WTC11 (cell line): ENCODE measurements at regions not wholly inside any gene's neighbourhood (a gene's known extent, or its start where the extent isn't known, plus 50 kb on each side); places are given as distances from the start of the nearest gene placed in this dataset.
A peak's percentile ranks its signal among the peaks of the same experiment; 100 is the strongest.
"Not testable (repeated sequence)": the region's sequence is repeated elsewhere in the genome, so short reads cannot be mapped to it uniquely, and the experiment has no call there.

ENCODE experiments used
- ATAC-seq: fragments of 200-7000 bp; cut with Tn5 transposase; 2 replicates; pipeline ENCODE4 v1.10.0; 2021; ENCODE audit warnings: mild to moderate bottlenecking, moderate library complexity
- CTCF ChIA-PET: fragments of 300-600 bp; sonication (Branson Sonifier 250); formaldehyde crosslinking; loops from one replicate; lab custom pipeline; 2021; ENCODE audit warnings: antibody characterized with exemption; lab: Charles Lee
- POLR2A ChIA-PET: fragments of 350-600 bp; sonication (Branson Sonifier 250); formaldehyde crosslinking; loops from one replicate; lab custom pipeline; 2021; ENCODE audit warnings: antibody characterized with exemption; lab: Charles Lee
- DNase-seq: peaks from one replicate; pipeline ENCODE4 v3.0.0; 2021; ENCODE audit warnings: low spot score
- H3K27ac Mint-ChIP-seq: 2 replicates; pipeline ENCODE4 v1.8.0; 2021; ENCODE audit warnings: mixed read lengths
- H3K27me3 Mint-ChIP-seq: 2 replicates; pipeline ENCODE4 v1.8.0; 2021; ENCODE audit warnings: low read depth, mild to moderate bottlenecking, moderate library complexity, mixed read lengths
- H3K36me3 Mint-ChIP-seq: 2 replicates; pipeline ENCODE4 v1.8.0; 2021; ENCODE audit warnings: mixed read lengths
- H3K4me1 Mint-ChIP-seq: 2 replicates; pipeline ENCODE4 v1.8.0; 2022; ENCODE audit warnings: mixed read lengths
- H3K4me3 Mint-ChIP-seq: 2 replicates; pipeline ENCODE4 v1.8.0; 2021; ENCODE audit warnings: mild to moderate bottlenecking, moderate library complexity, mixed read lengths
- H3K9me3 Mint-ChIP-seq: 2 replicates; pipeline ENCODE4 v1.8.0; 2021; ENCODE audit warnings: mixed read lengths
- TP53 ChIP-seq: sonication (generic); formaldehyde crosslinking; IDR thresholded peaks from 2 replicates; pipeline ENCODE4 v1.8.1; 2023; ENCODE audit warnings: mild to moderate bottlenecking, missing genetic modification reagents
- ZNF396 ChIP-seq: fragments of 250-450 bp; sonication (Bioruptor Pico); IDR thresholded peaks from 2 replicates; pipeline ENCODE4 v1.8.0; 2021; ENCODE audit warnings: mild to moderate bottlenecking, moderate library complexity, borderline replicate concordance
- TF ChIP-seq, protein P1 (sequence below): sonication (generic); formaldehyde crosslinking; IDR thresholded peaks from 2 replicates; pipeline ENCODE4 v1.8.1; 2023; ENCODE audit warnings: mild to moderate bottlenecking, missing genetic modification reagents
- TF ChIP-seq, protein P2 (sequence below): sonication (generic); formaldehyde crosslinking; IDR thresholded peaks from 2 replicates; pipeline ENCODE4 v1.8.0; 2022; ENCODE audit warnings: mild to moderate bottlenecking, missing genetic modification reagents

DNA sequence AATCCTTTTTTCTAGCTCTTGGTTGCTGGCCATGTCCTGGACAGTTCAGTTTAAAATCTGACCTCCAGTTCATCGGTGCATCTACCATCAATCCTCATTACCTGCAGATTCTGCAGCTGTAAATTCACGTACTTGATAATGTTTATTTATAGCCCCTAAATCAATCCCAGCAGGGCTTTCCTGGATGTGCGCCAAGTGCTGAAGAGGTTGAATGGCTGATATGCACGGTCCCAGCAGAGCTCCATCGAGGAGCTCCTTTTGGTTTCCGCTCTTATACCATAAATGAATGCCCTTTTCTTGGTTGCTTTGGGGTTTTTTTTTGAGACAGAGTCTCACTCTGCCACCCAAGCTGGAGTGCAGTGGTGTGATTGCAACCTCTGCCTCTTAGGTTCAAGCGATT is 91.2 kb upstream of the CCZ1B start (continued):
- TF ChIP-seq, protein P1, sequence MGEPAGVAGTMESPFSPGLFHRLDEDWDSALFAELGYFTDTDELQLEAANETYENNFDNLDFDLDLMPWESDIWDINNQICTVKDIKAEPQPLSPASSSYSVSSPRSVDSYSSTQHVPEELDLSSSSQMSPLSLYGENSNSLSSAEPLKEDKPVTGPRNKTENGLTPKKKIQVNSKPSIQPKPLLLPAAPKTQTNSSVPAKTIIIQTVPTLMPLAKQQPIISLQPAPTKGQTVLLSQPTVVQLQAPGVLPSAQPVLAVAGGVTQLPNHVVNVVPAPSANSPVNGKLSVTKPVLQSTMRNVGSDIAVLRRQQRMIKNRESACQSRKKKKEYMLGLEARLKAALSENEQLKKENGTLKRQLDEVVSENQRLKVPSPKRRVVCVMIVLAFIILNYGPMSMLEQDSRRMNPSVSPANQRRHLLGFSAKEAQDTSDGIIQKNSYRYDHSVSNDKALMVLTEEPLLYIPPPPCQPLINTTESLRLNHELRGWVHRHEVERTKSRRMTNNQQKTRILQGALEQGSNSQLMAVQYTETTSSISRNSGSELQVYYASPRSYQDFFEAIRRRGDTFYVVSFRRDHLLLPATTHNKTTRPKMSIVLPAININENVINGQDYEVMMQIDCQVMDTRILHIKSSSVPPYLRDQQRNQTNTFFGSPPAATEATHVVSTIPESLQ = no peak
- TF ChIP-seq, protein P2, sequence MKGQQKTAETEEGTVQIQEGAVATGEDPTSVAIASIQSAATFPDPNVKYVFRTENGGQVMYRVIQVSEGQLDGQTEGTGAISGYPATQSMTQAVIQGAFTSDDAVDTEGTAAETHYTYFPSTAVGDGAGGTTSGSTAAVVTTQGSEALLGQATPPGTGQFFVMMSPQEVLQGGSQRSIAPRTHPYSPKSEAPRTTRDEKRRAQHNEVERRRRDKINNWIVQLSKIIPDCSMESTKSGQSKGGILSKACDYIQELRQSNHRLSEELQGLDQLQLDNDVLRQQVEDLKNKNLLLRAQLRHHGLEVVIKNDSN = no peak
- TF ChIP-seq ZNF396 (CRISPR knock-in tag) (no peak), TP53 (no peak)

DNA sequence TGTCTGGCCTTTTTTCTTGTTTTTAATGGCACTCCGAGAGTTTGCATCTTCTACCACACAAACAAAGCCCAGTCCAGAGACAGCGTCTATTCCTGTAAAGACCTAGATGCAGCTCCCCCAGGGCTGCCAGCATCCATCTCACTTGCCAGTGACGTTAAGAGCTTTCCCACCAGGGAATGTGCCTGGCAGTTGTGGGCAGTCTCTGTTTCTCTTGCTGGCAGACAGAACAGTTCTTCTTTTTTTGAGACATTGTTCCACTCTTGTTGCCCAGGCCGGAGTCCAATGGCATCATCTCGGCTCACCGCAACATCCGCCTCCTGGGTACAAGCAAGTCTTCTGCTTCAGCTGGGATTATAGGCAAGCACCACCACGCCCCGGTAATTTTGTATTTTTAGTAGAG is 93.1 kb upstream of the CCZ1B start:
- H3K9me3 Mint-ChIP-seq = peaks cover 12% of the 10 kb centered on the region; the same call in 1 of the 2 replicates
- DNase-seq, ATAC-seq, CTCF ChIA-PET, H3K4me1 Mint-ChIP-seq, H3K4me3 Mint-ChIP-seq, H3K36me3 Mint-ChIP-seq, H3K27ac Mint-ChIP-seq, POLR2A ChIA-PET: not testable (repeated sequence)
- peaks cover 11% of the 10 kb centered on the region for H3K27me3 Mint-ChIP-seq

DNA sequence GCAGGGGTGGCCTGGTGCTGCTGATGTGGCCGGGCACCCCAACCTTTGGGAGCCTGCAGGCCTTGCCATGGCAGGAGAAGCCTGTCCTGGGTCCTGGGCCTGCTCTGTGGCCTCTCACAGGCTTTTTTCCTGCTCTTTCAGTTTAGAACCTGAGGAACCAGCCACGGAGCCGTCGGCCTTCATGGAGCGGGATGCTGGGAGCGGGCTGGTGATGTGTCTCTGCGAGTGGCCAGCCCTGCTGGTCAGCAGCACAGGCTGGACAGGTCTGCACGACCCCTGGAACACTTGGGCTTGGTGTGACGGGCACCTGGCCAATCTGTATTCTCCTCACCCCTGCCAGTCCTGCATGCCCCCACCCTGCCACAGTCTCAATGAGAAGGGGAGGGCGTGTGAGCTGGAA is 98.4 kb upstream of the CCZ1B start:
- ATAC-seq, H3K4me3 Mint-ChIP-seq, H3K27me3 Mint-ChIP-seq, CTCF ChIA-PET, DNase-seq, H3K9me3 Mint-ChIP-seq, POLR2A ChIA-PET, H3K27ac Mint-ChIP-seq, H3K36me3 Mint-ChIP-seq: not testable (repeated sequence)
- peaks cover 18% of the 10 kb centered on the region for H3K4me1 Mint-ChIP-seq

DNA sequence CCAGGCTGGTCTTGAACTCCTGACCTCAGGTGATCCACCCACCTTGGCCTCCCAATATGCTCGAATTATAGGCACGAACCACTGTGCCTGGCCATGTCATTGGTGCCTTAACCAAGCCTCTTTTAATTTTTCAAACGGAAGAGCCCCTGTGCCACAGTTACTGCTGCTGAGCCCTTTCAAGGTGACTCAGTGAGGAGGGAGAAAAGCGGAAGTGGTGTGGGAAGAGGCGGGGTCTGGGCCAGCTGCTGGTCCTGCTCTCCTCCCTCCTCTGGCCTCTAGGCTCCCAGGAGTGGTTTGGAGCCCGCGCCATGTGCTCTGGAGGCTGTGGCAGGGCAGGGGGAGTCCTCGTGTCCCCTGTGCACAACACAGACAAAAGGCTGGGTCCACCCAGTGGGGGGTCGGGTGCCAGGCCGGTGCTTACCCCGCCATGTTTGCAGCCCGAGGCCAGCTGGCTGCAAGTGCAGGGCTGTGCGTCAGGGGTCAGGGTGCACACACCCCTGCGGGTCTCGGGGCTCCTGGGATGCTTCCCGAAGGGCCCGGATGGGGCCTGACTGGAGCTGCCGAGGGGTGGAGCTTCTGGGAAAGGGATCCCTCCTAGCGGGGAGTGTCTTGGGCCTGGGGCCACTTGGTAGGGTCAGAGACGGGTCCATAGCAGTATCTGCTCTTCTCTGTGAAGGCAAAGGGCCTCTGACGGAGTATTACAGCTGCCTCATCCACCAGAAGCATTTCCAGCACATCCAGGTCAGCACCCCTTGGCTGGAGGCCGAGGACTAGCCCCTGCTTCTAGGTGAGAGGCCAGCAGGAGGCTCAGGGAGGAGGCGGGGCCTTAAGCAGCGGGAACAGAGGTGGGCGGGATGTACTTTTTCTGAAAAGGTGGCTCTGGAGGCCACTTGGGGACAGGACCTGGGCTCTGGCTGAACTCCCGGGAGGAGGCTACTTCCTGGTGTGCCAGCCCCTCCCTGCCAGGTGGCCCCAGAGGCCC is 100.4 kb upstream of the CCZ1B start:
- POLR2A ChIA-PET, CTCF ChIA-PET, H3K27me3 Mint-ChIP-seq: not testable (repeated sequence)

DNA sequence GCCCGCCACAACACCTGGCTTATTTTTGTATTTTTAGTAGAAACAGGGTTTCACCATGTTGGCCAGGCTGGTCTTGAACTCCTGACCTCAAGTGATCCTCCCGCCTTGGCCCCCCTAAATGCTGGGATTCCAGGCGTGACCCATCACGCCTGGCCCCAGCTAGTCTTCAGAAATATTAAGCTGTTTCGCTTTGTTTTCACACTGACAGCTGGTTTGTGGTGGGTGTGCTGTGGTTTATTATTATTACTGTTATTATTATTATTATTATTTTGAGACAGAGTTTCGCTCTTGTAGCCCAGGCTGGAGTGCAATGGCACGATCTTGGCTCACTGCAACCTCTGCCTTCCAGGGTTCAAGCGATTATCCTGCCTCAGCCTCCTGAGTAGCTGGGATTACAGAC is 101.6 kb upstream of the CCZ1B start:
- H3K27ac Mint-ChIP-seq, H3K9me3 Mint-ChIP-seq, ATAC-seq, H3K36me3 Mint-ChIP-seq, H3K27me3 Mint-ChIP-seq, POLR2A ChIA-PET, CTCF ChIA-PET, DNase-seq, H3K4me3 Mint-ChIP-seq: not testable (repeated sequence)
- H3K4me1 Mint-ChIP-seq = peaks cover 35% of the 10 kb centered on the region

More for the DNA sequence above, 100.4 kb upstream of the CCZ1B start:
- not testable (repeated sequence) for DNase-seq, H3K4me3 Mint-ChIP-seq, H3K27ac Mint-ChIP-seq, ATAC-seq, H3K36me3 Mint-ChIP-seq, H3K9me3 Mint-ChIP-seq
- peaks cover 35% of the 10 kb centered on the region for H3K4me1 Mint-ChIP-seq

DNA sequence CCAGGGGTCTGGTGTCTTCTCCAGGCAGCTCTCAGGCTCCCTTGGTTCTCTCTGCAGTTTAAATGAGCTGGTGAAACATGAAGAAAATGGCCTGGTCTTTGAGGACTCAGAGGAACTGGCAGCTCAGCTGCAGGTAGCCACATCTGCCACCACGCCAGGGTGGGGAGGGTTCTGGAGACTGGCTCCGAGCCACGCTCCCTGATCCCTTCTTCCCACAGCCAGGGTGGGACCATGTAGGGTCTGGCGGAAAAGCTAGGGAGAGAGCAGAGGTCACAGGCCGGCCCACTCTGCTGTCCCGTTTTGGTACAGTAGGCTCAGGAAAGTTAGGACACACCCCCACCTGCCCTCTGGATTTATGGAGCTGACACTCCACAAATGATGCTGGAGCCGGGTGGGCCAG is 103.5 kb upstream of the CCZ1B start:
- peaks cover 35% of the 10 kb centered on the region for H3K4me1 Mint-ChIP-seq

DNA sequence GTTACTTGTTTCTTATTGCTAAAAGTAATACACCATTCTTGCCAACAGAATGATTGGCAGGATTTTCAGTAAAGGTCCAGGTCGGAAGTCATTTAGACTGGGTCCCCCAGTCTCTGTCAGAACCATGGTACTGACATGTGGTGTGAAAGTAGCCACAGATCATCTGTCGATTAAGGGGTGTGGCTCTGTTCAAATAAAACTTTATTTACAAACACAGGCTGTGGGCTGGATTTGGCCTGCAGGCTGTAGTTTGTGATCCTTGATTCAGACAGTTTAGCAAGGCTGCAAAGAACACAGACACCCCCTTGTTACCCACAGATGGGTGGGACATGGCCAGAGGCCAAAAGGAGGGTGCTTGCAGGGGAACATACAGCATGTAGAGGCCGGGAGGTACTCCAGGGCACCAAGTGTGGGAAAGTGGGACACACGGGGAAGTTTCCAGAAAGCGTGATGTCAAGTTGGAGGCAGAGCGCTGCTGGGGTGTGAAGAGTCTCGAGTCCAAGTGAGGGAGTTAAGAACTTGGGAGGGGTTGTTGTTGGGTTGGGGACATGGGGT is 104.1 kb upstream of the CCZ1B start:
- POLR2A ChIA-PET, H3K9me3 Mint-ChIP-seq, H3K4me3 Mint-ChIP-seq, ATAC-seq, DNase-seq, H3K27me3 Mint-ChIP-seq, H3K36me3 Mint-ChIP-seq: not testable (repeated sequence)
- Mint-ChIP-seq H3K4me1 (peaks cover 35% of the 10 kb centered on the region), H3K27ac (peak overlapping the region; percentile 82)
- CTCF ChIA-PET = interaction anchor here (0.9 to 1.3 kb wide), 3 partner anchors 33 to 414 kb away, joined by 3 to 5 read pairs (median 3); no protein-coding TSS in a partner anchor

More for the DNA sequence above, 103.5 kb upstream of the CCZ1B start:
- H3K27ac Mint-ChIP-seq, DNase-seq, H3K27me3 Mint-ChIP-seq, ATAC-seq, POLR2A ChIA-PET, H3K4me3 Mint-ChIP-seq, H3K36me3 Mint-ChIP-seq, H3K9me3 Mint-ChIP-seq: not testable (repeated sequence)
- CTCF ChIA-PET = interaction anchor here (0.6 to 1.3 kb wide), 2 partner anchors 13 to 33 kb away, joined by 3 to 5 read pairs; no protein-coding TSS in a partner anchor
